Transverse colon (tissue), 4 donors: ENCODE measurements at regions not wholly inside any gene's neighbourhood (a gene's known extent, or its start where the extent isn't known, plus 50 kb on each side); places are given as distances from the start of the nearest gene placed in this dataset.

Source experiments
- DNase-seq: peaks from one replicate; pipeline ENCODE4 v3.0.0-alpha.2; 2019
- H3K27ac ChIP-seq, 4 donors: fragments of 200-600 bp; sonication (generic); 2 replicates each; pipeline ENCODE4 v1.5.1; 2016 to 2018; ENCODE audit warnings: inconsistent platforms in 4 of 4
- H3K27me3 ChIP-seq: fragments of 200-600 bp; sonication (generic); 2 replicates; pipeline ENCODE4 v1.5.1; 2017; ENCODE audit warnings: inconsistent platforms
- H3K36me3 ChIP-seq, 4 donors: fragments of 200-600 bp; sonication (generic); 2 replicates each; pipeline ENCODE4 v1.5.1; 2017 to 2019; ENCODE audit warnings: inconsistent platforms in 4 of 4
- H3K4me1 ChIP-seq, 4 donors: fragments of 200-600 bp; sonication (generic); 2 replicates each; pipeline ENCODE4 v1.5.1; 2017 to 2020; ENCODE audit warnings: inconsistent platforms in 4 of 4
- H3K4me3 ChIP-seq, 4 donors: fragments of 200-600 bp; sonication (generic); 1 replicate in 1 of 4; 2 replicates in 3 of 4; pipeline versions ENCODE4 v1.5.1 to v1.6.1; 2017 to 2019; ENCODE audit warnings: inconsistent platforms in 4 of 4
- H3K9me3 ChIP-seq, 2 donors: fragments of 200-600 bp; sonication (generic); 2 replicates each; pipeline ENCODE4 v1.5.1; 2017 to 2019; ENCODE audit warnings: inconsistent platforms in 2 of 2
- EP300 ChIP-seq: sonication (generic); formaldehyde crosslinking; IDR thresholded peaks from one replicate; pipeline ENCODE4 v1.6.1; 2017; ENCODE audit warnings: antibody characterized with exemption, low read depth
- POLR2A ChIP-seq: fragments of 450-650 bp; IDR thresholded peaks from one replicate; pipeline ENCODE4 v1.6.1; 2016; ENCODE audit warnings: antibody characterized with exemption, mild to moderate bottlenecking, moderate library complexity
- POLR2AphosphoS5 ChIP-seq, 3 donors: sonication (generic); formaldehyde crosslinking; IDR thresholded peaks; one replicate each; pipeline ENCODE4 v1.6.1; 2016; ENCODE audit warnings: antibody characterized with exemption in 3 of 3
- WGBS, 2 donors: methylation state at CpG; one replicate each; pipeline ENCODE4 v1.1.5; 2018; ENCODE audit warnings: low coverage in 1 of 2; 5-methylcytosine and 5-hydroxymethylcytosine counted together
- in situ Hi-C, 4 donors: fragments of 200-750 bp; cut with MboI; loops; one replicate each; pipeline versions ENCODE4 v1.15.0 to v1.15.1; 2017; ENCODE audit warnings: low sequenced_read_pairs in 3 of 4, low pct_ligation_motif_present in 1 of 4, low pct_unique_long_range_greater_than_20kb in 1 of 4
- intact Hi-C: fragments of 100-400 bp; cut with DNase I; formaldehyde crosslinking; loops from one replicate; pipeline ENCODE4 v1.15.1; 2023; ENCODE audit warnings: low total_unique reads
- TF ChIP-seq, protein P1 (sequence below), 5 experiments: fragments of 200-600 bp in 3 of 5; fragments of 450-650 bp in 2 of 5; sonication (generic) in 3 of 5; IDR thresholded peaks; 1 replicate in 2 of 5; 2 replicates in 3 of 5; pipeline ENCODE4 v1.5.1; 2016 to 2017; ENCODE audit warnings: antibody characterized with exemption in 5 of 5, inconsistent platforms in 3 of 5, mild to moderate bottlenecking in 2 of 5, moderate library complexity in 1 of 5

DNA sequence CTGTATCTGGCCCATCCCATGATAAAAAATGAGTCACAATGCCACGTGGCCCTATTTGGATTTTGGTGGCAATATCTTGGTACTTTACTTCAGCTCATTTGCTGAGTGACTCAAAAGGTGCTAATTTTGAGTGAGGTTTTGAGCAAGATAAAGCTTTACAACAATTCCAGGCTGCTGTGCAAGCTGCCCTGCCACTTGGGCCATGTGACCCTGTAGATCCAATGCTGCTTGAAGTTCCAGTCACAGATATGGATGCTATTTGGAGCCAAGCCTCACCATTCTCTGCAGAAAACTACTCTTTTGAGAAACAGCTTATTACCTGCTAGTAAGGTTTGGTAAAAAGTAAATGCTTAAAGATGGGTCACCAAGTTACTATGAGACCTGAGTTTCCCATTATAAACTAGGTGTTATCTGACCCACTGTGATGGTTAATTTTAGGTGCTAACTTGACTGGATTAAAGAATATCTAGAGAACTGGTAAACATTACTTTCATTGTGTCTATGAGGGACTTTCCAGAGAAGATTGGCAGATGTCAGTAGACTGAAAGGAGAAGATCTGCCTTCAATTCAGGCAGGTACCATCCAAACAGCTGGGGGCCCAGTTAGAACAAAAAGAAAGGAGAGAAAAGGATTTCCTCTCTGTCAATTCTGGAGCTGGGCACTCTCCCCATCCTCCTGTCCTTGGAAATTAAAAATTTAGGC is 1083.9 kb downstream of the DIPK2A start:
- intact Hi-C loops (no loop called here), in situ Hi-C loops (no loop called here)

GRCh38 chr3:145058483-145058882 is 1086.9 kb downstream of the DIPK2A start:
- Histone ChIP-seq H3K27me3 (no peaks in the 10 kb centered on the region), H3K9me3 (peaks cover 0 to 4% of the 10 kb centered on the region in 2 donors), H3K4me3 (no peak overlapping the region), H3K4me1 (no peaks in the 10 kb centered on the region), H3K27ac (no peak overlapping the region), H3K36me3 (no peaks in the 10 kb centered on the region)
- intact Hi-C loops (no loop called here), in situ Hi-C loops (no loop called here)
- WGBS, 2 donors: 51% methylated on average over 1 of the region's 1 CpG; no CpG with 5 or more reads in 1 of the 2 donors
- TF ChIP-seq, protein P1, sequence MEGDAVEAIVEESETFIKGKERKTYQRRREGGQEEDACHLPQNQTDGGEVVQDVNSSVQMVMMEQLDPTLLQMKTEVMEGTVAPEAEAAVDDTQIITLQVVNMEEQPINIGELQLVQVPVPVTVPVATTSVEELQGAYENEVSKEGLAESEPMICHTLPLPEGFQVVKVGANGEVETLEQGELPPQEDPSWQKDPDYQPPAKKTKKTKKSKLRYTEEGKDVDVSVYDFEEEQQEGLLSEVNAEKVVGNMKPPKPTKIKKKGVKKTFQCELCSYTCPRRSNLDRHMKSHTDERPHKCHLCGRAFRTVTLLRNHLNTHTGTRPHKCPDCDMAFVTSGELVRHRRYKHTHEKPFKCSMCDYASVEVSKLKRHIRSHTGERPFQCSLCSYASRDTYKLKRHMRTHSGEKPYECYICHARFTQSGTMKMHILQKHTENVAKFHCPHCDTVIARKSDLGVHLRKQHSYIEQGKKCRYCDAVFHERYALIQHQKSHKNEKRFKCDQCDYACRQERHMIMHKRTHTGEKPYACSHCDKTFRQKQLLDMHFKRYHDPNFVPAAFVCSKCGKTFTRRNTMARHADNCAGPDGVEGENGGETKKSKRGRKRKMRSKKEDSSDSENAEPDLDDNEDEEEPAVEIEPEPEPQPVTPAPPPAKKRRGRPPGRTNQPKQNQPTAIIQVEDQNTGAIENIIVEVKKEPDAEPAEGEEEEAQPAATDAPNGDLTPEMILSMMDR (IDR thresholded peaks at IDR 0.05): no peak
- no peak for TF ChIP-seq POLR2A
- no peak for TF ChIP-seq EP300
- no peak for TF ChIP-seq POLR2AphosphoS5 (IDR thresholded peaks at IDR 0.05)
- no peak for DNase-seq

More for the DNA sequence above, 1083.9 kb downstream of the DIPK2A start:
- H3K4me1 ChIP-seq: no peaks in the 10 kb centered on the region
- no peaks in the 10 kb centered on the region for H3K36me3 ChIP-seq
- 50 to 75% methylated on average over 1 of the region's 1 CpG for WGBS, 2 donors
- DNase-seq: no peak
- H3K4me3 ChIP-seq: no peak overlapping the region
- TF ChIP-seq POLR2A (no peak), POLR2AphosphoS5 (IDR thresholded peaks at IDR 0.05) (no peak), EP300 (no peak)
- TF ChIP-seq, protein P1 (IDR thresholded peaks at IDR 0.05): no peak
- no peaks in the 10 kb centered on the region for H3K27me3 ChIP-seq
- no peak overlapping the region for H3K27ac ChIP-seq
- H3K9me3 ChIP-seq: no peaks in the 10 kb centered on the region

- intact Hi-C loops: no loop called here
- TF ChIP-seq POLR2AphosphoS5 (IDR thresholded peaks at IDR 0.05) (no peak), EP300 (no peak), POLR2A (no peak)
- TF ChIP-seq, protein P1 (IDR thresholded peaks at IDR 0.05): no peak
These were observed 1092.0 kb downstream of the DIPK2A start for GRCh38 chr3:145063616-145064015.

GRCh38 chr3:145070795-145071194 is 1090.2 kb downstream of the PLOD2 start:
- in situ Hi-C loops: no loop called here
- no peak for DNase-seq
- H3K36me3 ChIP-seq: no peaks in the 10 kb centered on the region
- H3K4me1 ChIP-seq: no peaks in the 10 kb centered on the region
- H3K27me3 ChIP-seq: no peaks in the 10 kb centered on the region
- H3K4me3 ChIP-seq: no peak overlapping the region
- no peak overlapping the region for H3K27ac ChIP-seq
- no peaks in the 10 kb centered on the region for H3K9me3 ChIP-seq
- 92 to 93% methylated on average over 2 of the region's 2 CpGs for WGBS, 2 donors
- TF ChIP-seq POLR2AphosphoS5 (IDR thresholded peaks at IDR 0.05) (no peak), EP300 (no peak), POLR2A (no peak)
- TF ChIP-seq, protein P1 (IDR thresholded peaks at IDR 0.05): no peak
- intact Hi-C loops: no loop called here

More at GRCh38 chr3:145063616-145064015, 1092.0 kb downstream of the DIPK2A start:
- DNase-seq: no peak
- in situ Hi-C loops: no loop called here
- no peaks in the 10 kb centered on the region for H3K36me3 ChIP-seq
- no peaks in the 10 kb centered on the region for H3K27me3 ChIP-seq
- H3K9me3 ChIP-seq: peaks cover 4% of the 10 kb centered on the region in 2 donors
- no peak overlapping the region for H3K4me3 ChIP-seq
- no peak overlapping the region for H3K27ac ChIP-seq
- H3K4me1 ChIP-seq: no peaks in the 10 kb centered on the region
- 55 to 81% methylated on average over 5 of the region's 5 CpGs for WGBS, 2 donors
